HG03135 (cell line): ENCODE measurements at regions not wholly inside any gene's neighbourhood (a gene's known extent, or its start where the extent isn't known, plus 50 kb on each side); places are given as distances from the start of the nearest gene placed in this dataset.

Experiments
- ATAC-seq: cut with Tn5 transposase; IDR thresholded peaks from one replicate; pipeline ENCODE4 v1.9.1; 2021; ENCODE audit warnings: mild to moderate bottlenecking, moderate library complexity; ENCODE audit not compliant: unreplicated experiment

GRCh38 chr1:95370691-95371562, 136.9 kb downstream of the RWDD3 start:
- no peak for ATAC-seq

- no peak for ATAC-seq
Measured at GRCh38 chr1:95371666-95372282, 137.8 kb downstream of the RWDD3 start.

GRCh38 chr1:95375174-95375573, 141.2 kb downstream of the RWDD3 start:
- ATAC-seq = no peak

GRCh38 chr1:95380909-95381308, 146.9 kb downstream of the RWDD3 start:
- no peak for ATAC-seq

- ATAC-seq = no peak
Measured at GRCh38 chr1:95382000-95382786, 148.2 kb downstream of the RWDD3 start.

GRCh38 chr1:95383111-95383510, 149.1 kb downstream of the RWDD3 start:
- no peak for ATAC-seq

- ATAC-seq = no peak
Measured at GRCh38 chr1:95384567-95384966, 150.6 kb downstream of the RWDD3 start.

GRCh38 chr1:95386371-95386770, 152.4 kb downstream of the RWDD3 start:
- ATAC-seq = no peak

GRCh38 chr1:95386915-95387314, 152.9 kb downstream of the RWDD3 start:
- ATAC-seq = no peak

GRCh38 chr1:95388031-95388430, 154.0 kb downstream of the RWDD3 start:
- no peak for ATAC-seq

GRCh38 chr1:95393434-95393833, 159.4 kb downstream of the RWDD3 start:
- ATAC-seq = no peak

GRCh38 chr1:95396557-95396956, 162.5 kb downstream of the RWDD3 start:
- no peak for ATAC-seq

GRCh38 chr1:95402780-95403179, 168.8 kb downstream of the RWDD3 start:
- ATAC-seq = no peak

- ATAC-seq = no peak
Measured at GRCh38 chr1:95406279-95406678, 172.3 kb downstream of the RWDD3 start.

- no peak for ATAC-seq
Measured at GRCh38 chr1:95407131-95407885, 173.3 kb downstream of the RWDD3 start.

- no peak for ATAC-seq
Measured at GRCh38 chr1:95407886-95408291, 173.9 kb downstream of the RWDD3 start.

GRCh38 chr1:95408507-95409136, 174.6 kb downstream of the RWDD3 start:
- ATAC-seq = no peak

GRCh38 chr1:95409276-95409675, 175.3 kb downstream of the RWDD3 start:
- ATAC-seq = no peak

GRCh38 chr1:95409901-95410300, 175.9 kb downstream of the RWDD3 start:
- ATAC-seq = no peak

GRCh38 chr1:95415146-95415545, 181.1 kb downstream of the RWDD3 start:
- ATAC-seq = no peak
